HL-60 (cell line): ENCODE measurements at regions not wholly inside any gene's neighbourhood (a gene's known extent, or its start where the extent isn't known, plus 50 kb on each side); places are given as distances from the start of the nearest gene placed in this dataset.
A peak's percentile ranks its signal among the peaks of the same experiment; 100 is the strongest.

Source experiments
- DNase-seq, 2 experiments: peaks; one replicate each; pipeline ENCODE4 v3.0.0-alpha.2; 2010 to 2020; ENCODE audit warnings: low read depth in 1 of 2, low spot score in 1 of 2
- H3K27ac ChIP-seq: fragments of 250-450 bp; sonication (Bioruptor Pico); replicated peaks from 2 replicates; pipeline ENCODE4 v1.5.1; 2020; ENCODE audit warnings: mild to moderate bottlenecking, moderate library complexity
- H3K27me3 ChIP-seq: fragments of 250-450 bp; sonication (Bioruptor Pico); 2 replicates; pipeline ENCODE4 v1.5.1; 2021; ENCODE audit warnings: mild to moderate bottlenecking, moderate library complexity; ENCODE audit not compliant: insufficient read depth, poor library complexity, severe bottlenecking
- H3K4me3 ChIP-seq: replicated peaks from 2 replicates; pipeline ENCODE4 v1.5.1; 2011; ENCODE audit warnings: mild to moderate bottlenecking, control low read depth, low read length; ENCODE audit not compliant: insufficient read depth
- GABPA ChIP-seq: IDR thresholded peaks from 2 replicates; pipeline ENCODE4 v1.6.1; 2012; ENCODE audit warnings: low read depth
- POLR2AphosphoS5 ChIP-seq: IDR thresholded peaks from 2 replicates; pipeline ENCODE4 v1.6.1; 2012; ENCODE audit warnings: low read depth
- REST ChIP-seq: IDR thresholded peaks from 2 replicates; pipeline ENCODE4 v1.6.1; 2012; ENCODE audit warnings: low read depth; ENCODE audit not compliant: insufficient replicate concordance
- SPI1 ChIP-seq: IDR thresholded peaks from 2 replicates; pipeline ENCODE4 v1.6.1; 2012; ENCODE audit warnings: low read depth, mild to moderate bottlenecking, borderline replicate concordance
- TF ChIP-seq, protein P1 (sequence below): IDR thresholded peaks from one replicate; pipeline ENCODE4 v1.5.1; 2011; ENCODE audit warnings: low read length, control low read depth, inconsistent platforms; ENCODE audit not compliant: insufficient read depth

- Histone ChIP-seq H3K4me3 (no peak overlapping the region), H3K27ac (no peak overlapping the region), H3K27me3 (no peaks in the 10 kb centered on the region)
- no peak for DNase-seq
- no peak for TF ChIP-seq POLR2AphosphoS5
- TF ChIP-seq, protein P1, sequence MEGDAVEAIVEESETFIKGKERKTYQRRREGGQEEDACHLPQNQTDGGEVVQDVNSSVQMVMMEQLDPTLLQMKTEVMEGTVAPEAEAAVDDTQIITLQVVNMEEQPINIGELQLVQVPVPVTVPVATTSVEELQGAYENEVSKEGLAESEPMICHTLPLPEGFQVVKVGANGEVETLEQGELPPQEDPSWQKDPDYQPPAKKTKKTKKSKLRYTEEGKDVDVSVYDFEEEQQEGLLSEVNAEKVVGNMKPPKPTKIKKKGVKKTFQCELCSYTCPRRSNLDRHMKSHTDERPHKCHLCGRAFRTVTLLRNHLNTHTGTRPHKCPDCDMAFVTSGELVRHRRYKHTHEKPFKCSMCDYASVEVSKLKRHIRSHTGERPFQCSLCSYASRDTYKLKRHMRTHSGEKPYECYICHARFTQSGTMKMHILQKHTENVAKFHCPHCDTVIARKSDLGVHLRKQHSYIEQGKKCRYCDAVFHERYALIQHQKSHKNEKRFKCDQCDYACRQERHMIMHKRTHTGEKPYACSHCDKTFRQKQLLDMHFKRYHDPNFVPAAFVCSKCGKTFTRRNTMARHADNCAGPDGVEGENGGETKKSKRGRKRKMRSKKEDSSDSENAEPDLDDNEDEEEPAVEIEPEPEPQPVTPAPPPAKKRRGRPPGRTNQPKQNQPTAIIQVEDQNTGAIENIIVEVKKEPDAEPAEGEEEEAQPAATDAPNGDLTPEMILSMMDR = no peak
- TF ChIP-seq GABPA = no peak
- no peak for TF ChIP-seq REST
- TF ChIP-seq SPI1 = no peak
These were observed 124.9 kb upstream of the CTTNBP2 start for GRCh38 chr7:117997862-117998825.

DNA sequence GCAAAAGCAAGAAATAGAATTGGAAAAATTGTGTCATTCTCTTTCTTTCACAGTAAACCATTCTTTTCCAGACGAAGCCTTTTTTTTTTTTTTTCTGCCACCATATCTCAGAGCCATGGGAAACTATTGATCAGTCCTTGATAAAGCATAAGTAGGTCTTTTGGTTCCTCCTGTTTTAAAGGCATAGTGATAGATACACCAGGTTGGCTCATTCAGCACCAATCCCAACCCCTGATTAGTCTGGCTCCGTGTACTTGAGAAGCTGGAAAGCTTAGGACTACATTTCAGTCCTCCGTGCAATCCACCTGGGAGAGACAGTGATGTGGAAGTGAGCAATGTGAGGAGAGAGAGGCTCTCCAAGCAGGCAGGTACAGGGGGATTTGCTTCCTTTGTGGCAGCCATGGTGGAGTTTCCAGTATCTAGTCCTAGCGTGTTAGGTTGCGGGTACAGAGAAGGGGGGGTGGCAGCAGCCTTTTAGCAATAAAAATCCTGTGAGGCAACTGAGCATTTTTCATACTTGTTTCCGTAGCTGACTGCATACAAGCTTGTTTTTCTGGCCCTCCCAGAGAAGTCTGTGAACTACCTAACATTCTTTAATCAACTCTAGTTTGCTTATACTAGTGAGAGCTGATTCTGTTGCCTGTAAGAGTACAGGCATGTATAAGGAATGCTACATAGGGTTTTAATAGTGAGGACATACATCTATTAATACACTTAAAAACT, 127.4 kb upstream of the CTTNBP2 start:
- no peak overlapping the region for H3K27ac ChIP-seq
- no peak overlapping the region for H3K4me3 ChIP-seq
- no peaks in the 10 kb centered on the region for H3K27me3 ChIP-seq
- no peak for DNase-seq
- no peak for TF ChIP-seq REST
- TF ChIP-seq, protein P1 = no peak

DNA sequence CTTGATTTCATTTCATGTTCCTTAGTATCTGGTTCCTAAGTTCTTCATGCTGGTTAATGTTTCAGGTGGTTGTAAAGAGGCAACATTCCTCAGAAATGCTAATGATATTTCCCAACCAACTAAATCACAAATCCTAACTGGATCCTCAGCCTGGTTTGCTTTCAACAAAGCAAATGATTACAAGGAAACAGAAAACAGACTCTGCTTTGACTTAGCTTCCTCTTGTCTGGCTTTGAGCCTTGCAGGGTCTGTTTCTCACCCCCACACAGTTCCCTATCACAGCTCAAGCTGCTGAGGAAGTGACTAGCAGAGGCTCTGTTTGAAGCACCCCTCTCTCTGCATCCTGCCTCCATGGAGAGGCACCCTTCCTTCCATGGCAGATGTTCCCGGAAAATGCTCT, 130.2 kb upstream of the CTTNBP2 start:
- H3K27ac ChIP-seq = no peak overlapping the region
- peak in 1 of 2 experiments; percentile 6 for DNase-seq
- H3K27me3 ChIP-seq = no peaks in the 10 kb centered on the region
- no peak overlapping the region for H3K4me3 ChIP-seq
- TF ChIP-seq SPI1 (peak; percentile 48; the same call in 1 of the 2 replicates), REST (no peak)
